Activated CD4-positive, alpha-beta memory T cell treated with anti-CD3 and anti-CD28 coated beads for 36 hours (primary cell): ENCODE measurements at regions not wholly inside any gene's neighbourhood (a gene's known extent, or its start where the extent isn't known, plus 50 kb on each side); places are given as distances from the start of the nearest gene placed in this dataset.

Source experiments
- CTCF ChIA-PET: fragments of 350-600 bp; sonication (Branson Sonifier 250); formaldehyde crosslinking; loops from one replicate; lab custom pipeline; 2021; ENCODE audit warnings: antibody characterized with exemption, inconsistent platforms; lab: Charles Lee
- POLR2A ChIA-PET: fragments of 350-600 bp; sonication (Branson Sonifier 250); formaldehyde crosslinking; loops from one replicate; lab custom pipeline; 2021; ENCODE audit warnings: antibody characterized with exemption; lab: Charles Lee
- DNase-seq: peaks from one replicate; pipeline ENCODE4 v3.0.0-alpha.2; 2020
- H3K27ac Mint-ChIP-seq: one replicate; pipeline ENCODE4 v1.8.0; 2021; ENCODE audit warnings: mixed read lengths
- H3K27me3 Mint-ChIP-seq: one replicate; pipeline ENCODE4 v1.8.0; 2021; ENCODE audit warnings: mixed read lengths
- H3K36me3 Mint-ChIP-seq: one replicate; pipeline ENCODE4 v1.8.0; 2021; ENCODE audit warnings: mixed read lengths
- H3K4me1 Mint-ChIP-seq: one replicate; pipeline ENCODE4 v1.8.0; 2021; ENCODE audit warnings: low read depth, mixed read lengths
- H3K4me3 Mint-ChIP-seq: one replicate; pipeline ENCODE4 v1.8.0; 2021; ENCODE audit warnings: mild to moderate bottlenecking, mixed read lengths
- H3K9me3 Mint-ChIP-seq: one replicate; pipeline ENCODE4 v1.8.0; 2021; ENCODE audit warnings: mixed read lengths
- intact Hi-C: fragments of 100-400 bp; cut with micrococcal nuclease; formaldehyde crosslinking; loops from one replicate; pipeline ENCODE4 v1.15.1; 2023

DNA sequence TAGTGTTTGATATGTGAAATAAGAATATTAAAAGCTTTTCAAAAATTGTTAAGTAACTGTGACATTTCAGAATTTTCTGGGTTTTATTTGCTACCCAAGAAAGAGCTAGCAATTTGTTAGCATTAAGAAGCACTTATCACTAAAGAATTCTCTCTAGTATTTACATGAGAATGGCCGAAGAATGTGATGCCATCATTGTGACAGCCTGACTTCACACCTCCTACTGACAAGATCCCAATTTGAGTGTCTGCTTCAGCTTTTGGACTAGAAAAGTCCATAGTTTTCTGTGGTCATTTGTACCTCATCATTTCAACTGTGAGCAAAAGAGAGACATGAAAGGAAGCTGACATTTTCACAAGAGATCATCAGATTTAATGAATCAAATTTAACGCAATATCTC lies 548.1 kb upstream of the AGTR1 start:
- CTCF ChIA-PET, result no interaction called here
- no peak overlapping the region for H3K4me3 Mint-ChIP-seq
- H3K27ac Mint-ChIP-seq, result no peak overlapping the region
- intact Hi-C loops, result no loop called here
- no peaks in the 10 kb centered on the region for H3K27me3 Mint-ChIP-seq
- peaks cover 2% of the 10 kb centered on the region for H3K9me3 Mint-ChIP-seq
- H3K36me3 Mint-ChIP-seq, result no peaks in the 10 kb centered on the region
- no peaks in the 10 kb centered on the region for H3K4me1 Mint-ChIP-seq
- POLR2A ChIA-PET, result no interaction called here
- DNase-seq, result no peak

- H3K9me3 Mint-ChIP-seq, result peaks cover 2% of the 10 kb centered on the region
- H3K4me3 Mint-ChIP-seq, result no peak overlapping the region
- no peak for DNase-seq
- no peaks in the 10 kb centered on the region for H3K27me3 Mint-ChIP-seq
- H3K27ac Mint-ChIP-seq, result no peak overlapping the region
- no peaks in the 10 kb centered on the region for H3K4me1 Mint-ChIP-seq
- H3K36me3 Mint-ChIP-seq, result no peaks in the 10 kb centered on the region
- POLR2A ChIA-PET, result no interaction called here
- CTCF ChIA-PET, result no interaction called here
- intact Hi-C loops, result no loop called here
Measured at GRCh38 chr3:148150141-148150540, 547.6 kb upstream of the AGTR1 start.

DNA sequence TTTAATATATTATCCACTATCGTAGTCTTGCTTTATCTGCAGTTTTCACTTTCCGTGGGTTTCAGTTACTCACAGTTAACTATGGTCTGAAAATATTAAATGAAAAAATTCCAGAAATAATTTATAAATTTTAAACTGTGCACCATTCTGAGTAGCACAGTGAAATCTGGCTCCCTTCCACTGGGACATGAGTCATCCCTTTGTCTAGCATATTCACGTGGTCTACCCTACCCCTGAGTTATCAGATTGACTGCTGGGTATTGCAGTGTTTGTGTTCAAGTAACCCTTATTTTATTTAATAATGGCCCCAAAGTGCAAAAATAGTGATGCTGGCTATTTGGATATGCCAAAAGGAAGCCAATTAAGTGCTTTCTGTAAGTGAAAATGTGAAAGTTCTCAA lies 539.5 kb upstream of the AGTR1 start:
- ChIA-PET POLR2A (no interaction called here), CTCF (no interaction called here)
- no peaks in the 10 kb centered on the region for H3K27me3 Mint-ChIP-seq
- intact Hi-C loops, result no loop called here
- H3K9me3 Mint-ChIP-seq, result peaks cover 5% of the 10 kb centered on the region
- no peaks in the 10 kb centered on the region for H3K36me3 Mint-ChIP-seq
- no peak overlapping the region for H3K27ac Mint-ChIP-seq
- no peak overlapping the region for H3K4me3 Mint-ChIP-seq
- no peaks in the 10 kb centered on the region for H3K4me1 Mint-ChIP-seq
- DNase-seq, result no peak

DNA sequence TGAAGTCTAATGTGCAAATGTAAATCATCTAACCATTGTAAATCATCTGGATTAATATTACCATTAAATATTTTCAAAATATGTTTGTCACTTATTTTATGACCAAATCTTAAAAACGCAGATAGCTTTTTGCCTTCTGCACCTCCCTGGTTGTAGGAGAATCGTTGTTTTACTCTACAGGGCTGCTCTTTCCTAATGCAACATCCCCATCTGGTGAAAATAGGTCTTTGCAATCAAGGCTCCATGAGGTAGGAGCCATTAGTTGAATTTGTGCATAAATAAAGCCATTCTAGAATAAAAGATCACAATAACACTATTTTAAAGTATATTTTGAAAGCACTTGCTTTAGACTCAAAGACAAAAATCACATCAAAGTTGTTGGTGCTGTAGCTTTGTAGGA lies 535.6 kb upstream of the AGTR1 start:
- Mint-ChIP-seq H3K9me3 (peaks cover 5% of the 10 kb centered on the region), H3K27ac (no peak overlapping the region), H3K27me3 (no peaks in the 10 kb centered on the region), H3K36me3 (no peaks in the 10 kb centered on the region), H3K4me3 (no peak overlapping the region), H3K4me1 (no peaks in the 10 kb centered on the region)
- ChIA-PET POLR2A (no interaction called here), CTCF (no interaction called here)
- DNase-seq, result no peak
- intact Hi-C loops, result no loop called here

GRCh38 chr3:148168347-148168746 lies 529.4 kb upstream of the AGTR1 start:
- DNase-seq, result no peak
- no peaks in the 10 kb centered on the region for H3K27me3 Mint-ChIP-seq
- ChIA-PET POLR2A (no interaction called here), CTCF (no interaction called here)
- no peak overlapping the region for H3K4me3 Mint-ChIP-seq
- intact Hi-C loops, result no loop called here
- H3K4me1 Mint-ChIP-seq, result no peaks in the 10 kb centered on the region
- no peaks in the 10 kb centered on the region for H3K9me3 Mint-ChIP-seq
- no peaks in the 10 kb centered on the region for H3K36me3 Mint-ChIP-seq
- no peak overlapping the region for H3K27ac Mint-ChIP-seq

- Mint-ChIP-seq H3K9me3 (peaks cover 2% of the 10 kb centered on the region), H3K36me3 (no peaks in the 10 kb centered on the region), H3K4me1 (no peaks in the 10 kb centered on the region), H3K4me3 (no peak overlapping the region), H3K27ac (no peak overlapping the region), H3K27me3 (no peaks in the 10 kb centered on the region)
- CTCF ChIA-PET, result no interaction called here
- POLR2A ChIA-PET, result no interaction called here
- intact Hi-C loops, result no loop called here
- no peak for DNase-seq
Measured at GRCh38 chr3:148173851-148174250, 523.9 kb upstream of the AGTR1 start.

DNA sequence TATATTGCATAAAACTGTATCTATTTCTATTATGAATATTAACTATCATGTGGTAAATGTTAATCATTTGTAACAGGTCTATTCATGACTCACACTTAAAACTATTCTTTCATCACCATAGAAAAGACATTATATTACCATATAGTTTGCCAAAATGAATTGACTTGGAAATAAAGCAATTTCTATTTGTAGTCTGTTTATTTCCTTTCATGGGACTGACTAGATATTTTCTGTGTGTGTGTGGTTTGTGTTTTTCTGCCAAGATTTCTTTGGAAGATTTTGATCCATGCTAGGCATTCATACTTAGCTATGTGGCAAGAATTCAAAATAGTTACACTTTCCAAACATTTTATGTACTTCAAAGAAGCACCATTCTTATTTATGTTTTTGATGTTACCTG lies 522.5 kb upstream of the AGTR1 start:
- no peak overlapping the region for H3K4me3 Mint-ChIP-seq
- POLR2A ChIA-PET, result no interaction called here
- CTCF ChIA-PET, result no interaction called here
- H3K4me1 Mint-ChIP-seq, result no peaks in the 10 kb centered on the region
- no peak overlapping the region for H3K27ac Mint-ChIP-seq
- no peaks in the 10 kb centered on the region for H3K36me3 Mint-ChIP-seq
- no peaks in the 10 kb centered on the region for H3K27me3 Mint-ChIP-seq
- H3K9me3 Mint-ChIP-seq, result peaks cover 2% of the 10 kb centered on the region
- intact Hi-C loops, result no loop called here
- DNase-seq, result no peak

DNA sequence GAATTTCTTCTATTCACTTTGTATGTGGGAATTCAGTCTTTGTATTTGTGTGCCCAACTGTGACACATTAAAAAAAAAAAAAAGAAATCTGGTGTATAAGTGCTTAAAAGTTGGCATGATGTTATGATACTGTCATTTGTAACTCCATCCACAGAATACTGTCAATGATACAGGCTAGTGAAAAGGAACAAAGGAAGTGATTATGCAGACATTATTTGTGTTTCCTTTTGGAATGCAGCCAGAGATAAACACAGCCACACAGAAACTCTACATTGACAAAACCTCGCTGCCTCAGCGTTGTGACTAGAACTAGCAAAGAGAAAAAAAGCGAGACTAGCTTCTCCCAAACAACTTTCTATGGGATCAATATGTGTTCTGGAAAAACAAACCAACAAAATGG lies 519.2 kb upstream of the AGTR1 start:
- intact Hi-C loops, result no loop called here
- DNase-seq, result no peak
- Mint-ChIP-seq H3K4me1 (no peaks in the 10 kb centered on the region), H3K27me3 (no peaks in the 10 kb centered on the region), H3K36me3 (no peaks in the 10 kb centered on the region), H3K9me3 (peaks cover 7% of the 10 kb centered on the region), H3K4me3 (no peak overlapping the region), H3K27ac (no peak overlapping the region)
- ChIA-PET CTCF (no interaction called here), POLR2A (no interaction called here)

GRCh38 chr3:148184798-148185197 lies 512.9 kb upstream of the AGTR1 start:
- POLR2A ChIA-PET, result no interaction called here

GRCh38 chr3:148186881-148187280 lies 510.8 kb upstream of the AGTR1 start:
- Mint-ChIP-seq H3K27ac (no peak overlapping the region), H3K4me3 (no peak overlapping the region), H3K9me3 (no peaks in the 10 kb centered on the region), H3K27me3 (no peaks in the 10 kb centered on the region), H3K36me3 (no peaks in the 10 kb centered on the region), H3K4me1 (no peaks in the 10 kb centered on the region)
- intact Hi-C loops, result no loop called here
- no peak for DNase-seq
- ChIA-PET POLR2A (no interaction called here), CTCF (no interaction called here)

More at GRCh38 chr3:148184798-148185197, 512.9 kb upstream of the AGTR1 start:
- intact Hi-C loops, result no loop called here
- Mint-ChIP-seq H3K9me3 (peaks cover 5% of the 10 kb centered on the region), H3K27ac (no peak overlapping the region), H3K27me3 (no peaks in the 10 kb centered on the region), H3K4me3 (no peak overlapping the region), H3K4me1 (no peaks in the 10 kb centered on the region), H3K36me3 (no peaks in the 10 kb centered on the region)
- no peak for DNase-seq
- CTCF ChIA-PET, result no interaction called here

GRCh38 chr3:148187296-148187695 lies 510.4 kb upstream of the AGTR1 start:
- intact Hi-C loops, result no loop called here
- DNase-seq, result no peak
- H3K9me3 Mint-ChIP-seq, result no peaks in the 10 kb centered on the region
- POLR2A ChIA-PET, result no interaction called here
- H3K27me3 Mint-ChIP-seq, result no peaks in the 10 kb centered on the region
- no peaks in the 10 kb centered on the region for H3K36me3 Mint-ChIP-seq
- no peaks in the 10 kb centered on the region for H3K4me1 Mint-ChIP-seq
- H3K27ac Mint-ChIP-seq, result no peak overlapping the region
- CTCF ChIA-PET, result no interaction called here
- H3K4me3 Mint-ChIP-seq, result no peak overlapping the region

DNA sequence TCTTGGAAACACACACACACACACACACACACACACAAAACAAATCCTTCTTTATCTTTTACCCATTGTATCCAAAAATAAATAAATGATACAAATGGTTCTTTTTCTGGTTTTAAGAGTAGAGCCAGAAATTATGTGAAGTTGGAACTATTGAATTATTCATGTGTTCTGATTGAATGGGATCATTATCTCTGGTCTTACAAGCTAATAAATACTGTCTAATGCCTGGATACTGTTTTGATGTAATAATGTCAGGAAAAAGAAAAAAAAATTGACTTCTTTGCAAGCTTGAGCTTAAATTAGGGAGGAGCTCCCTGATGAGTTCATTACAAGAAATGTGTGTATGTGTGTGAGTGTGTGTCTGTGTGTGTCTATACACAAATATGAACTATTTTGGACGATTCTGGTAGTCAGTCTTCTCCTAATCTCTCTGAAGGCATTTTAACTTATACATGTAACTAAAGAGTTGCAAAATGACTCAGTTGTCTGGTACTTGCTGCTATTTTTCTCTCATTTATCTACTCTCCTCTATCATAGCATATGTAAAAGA lies 507.2 kb upstream of the AGTR1 start:
- no peak for DNase-seq
- Mint-ChIP-seq H3K4me3 (no peak overlapping the region), H3K36me3 (no peaks in the 10 kb centered on the region), H3K27me3 (no peaks in the 10 kb centered on the region), H3K27ac (no peak overlapping the region), H3K9me3 (peaks cover 4% of the 10 kb centered on the region), H3K4me1 (no peaks in the 10 kb centered on the region)
- ChIA-PET POLR2A (no interaction called here), CTCF (interaction anchor here (0.6 kb wide), 1 partner anchor 15 kb away, joined by 3 read pairs; no protein-coding TSS in a partner anchor)
- intact Hi-C loops, result no loop called here

- intact Hi-C loops, result no loop called here
- Mint-ChIP-seq H3K4me1 (no peaks in the 10 kb centered on the region), H3K27ac (no peak overlapping the region), H3K27me3 (no peaks in the 10 kb centered on the region), H3K9me3 (peaks cover 4% of the 10 kb centered on the region), H3K36me3 (no peaks in the 10 kb centered on the region), H3K4me3 (no peak overlapping the region)
- POLR2A ChIA-PET, result no interaction called here
- CTCF ChIA-PET, result no interaction called here
- no peak for DNase-seq
Measured at GRCh38 chr3:148191966-148192365, 505.7 kb upstream of the AGTR1 start.
